ENCODE measurements at regions not wholly inside any gene's neighbourhood (a gene's known extent, or its start where the extent isn't known, plus 50 kb on each side); places are given as distances from the start of the nearest gene placed in this dataset.
A peak's percentile ranks its signal among the peaks of the same experiment; 100 is the strongest.

GRCh38 chr18:50507120-50507590 lies 52.7 kb upstream of the MAPK4 start:
- Histone ChIP-seq H3K79me1 (ENCODE audit: low read depth, low read length) (no peaks in the 10 kb centered on the region), H3K9me3 (ENCODE audit: insufficient read depth in 2 of 2, low read depth in 1 of 2, low read length in 1 of 2) (no peaks in the 10 kb centered on the region), H3K4me1 (replicated peaks in 1 of 4; ENCODE audit: control insufficient read depth in 3 of 4, insufficient read depth in 4 of 4, low read length in 3 of 4) (peaks cover 0 to 8% (median 0%) of the 10 kb centered on the region in 4 experiments; a peak in 2 of 7 replicates), H2AFZ (ENCODE audit: low read length) (peak overlapping the region; percentile 63; the same call in 1 of the 2 replicates), H2BK15ac (ENCODE audit: low read length) (no peak overlapping the region), H4K20me1 (replicated peaks in 1 of 2; ENCODE audit: control insufficient read depth in 1 of 2, insufficient read depth in 2 of 2, low read length in 2 of 2) (no peaks in the 10 kb centered on the region), H3K56ac (replicated peaks; ENCODE audit: insufficient read length, low read depth, low read length) (no peak overlapping the region), H3K79me2 (ENCODE audit: control insufficient read depth in 1 of 2, insufficient read depth in 2 of 2, low read length in 2 of 2) (no peaks in the 10 kb centered on the region), H4K91ac (replicated peaks; ENCODE audit: insufficient read length, low read length) (no peak overlapping the region), H3K18ac (ENCODE audit: extremely low read depth, low read length) (no peak overlapping the region), H4K5ac (ENCODE audit: insufficient read length, low read depth, low read length) (no peak overlapping the region), H3K27me3 (replicated peaks in 1 of 4; ENCODE audit: control insufficient read depth in 3 of 4, extremely low read depth in 1 of 4, insufficient read depth in 3 of 4, low read length in 3 of 4) (no peaks in the 10 kb centered on the region), H3K4me2 (ENCODE audit: insufficient read depth in 1 of 2, low read depth in 2 of 2, low read length in 2 of 2) (no peak overlapping the region), H3K4me3 (ENCODE audit: extremely low read depth in 1 of 4, insufficient read depth in 2 of 4, low read depth in 3 of 4, low read length in 4 of 4) (no peak overlapping the region), H2BK20ac (ENCODE audit: low read length) (no peak overlapping the region), H4K8ac (ENCODE audit: extremely low read depth, insufficient read depth, low read length) (peak overlapping the region; percentile 77; the same call in 1 of the 2 replicates), H2BK5ac (ENCODE audit: low read depth, low read length) (no peak overlapping the region), H3K14ac (ENCODE audit: insufficient read length) (no peak overlapping the region), H3K23me2 (ENCODE audit: low read depth, low read length) (no peaks in the 10 kb centered on the region), H2BK12ac (ENCODE audit: low read depth, low read length) (no peak overlapping the region), H2AK5ac (ENCODE audit: low read depth, low read length) (no peak overlapping the region), H3K9ac (replicated peaks in 1 of 4; ENCODE audit: extremely low read depth in 1 of 4, low read depth in 3 of 4, low read length in 3 of 4) (no peak overlapping the region), H3K36me3 (ENCODE audit: control insufficient read depth in 2 of 4, insufficient read depth in 4 of 4, low read length in 3 of 4) (no peaks in the 10 kb centered on the region), H2BK120ac (replicated peaks; ENCODE audit: low read depth, low read length) (no peak overlapping the region), H3K23ac (ENCODE audit: insufficient read length) (no peak overlapping the region), H3K27ac (ENCODE audit: low read depth, low read length) (no peak overlapping the region), H3K4ac (replicated peaks; ENCODE audit: insufficient read length, low read depth, low read length) (no peak overlapping the region)
- POLR2A ChIA-PET (ENCODE audit: partially characterized antibody) = interaction anchor here (0.6 kb wide), 1 partner anchor 646 kb away, joined by 5 read pairs; no protein-coding TSS in a partner anchor
- TF ChIP-seq CHD1 (IDR thresholded peaks at IDR 0.05; ENCODE audit: low read depth, low read length) = no peak
- peak; percentile 56 for TF ChIP-seq USF2 (IDR thresholded peaks at IDR 0.05; ENCODE audit: low read length)
- peak; percentile 63 to 78; a peak in 2 of 4 replicates for TF ChIP-seq SIN3A (conservative IDR thresholded peaks at IDR 0.05 in 1 of 2, IDR thresholded peaks at IDR 0.05 in 1 of 2; ENCODE audit: low read depth in 1 of 2, low read length in 2 of 2)
- peak; percentile 99 for TF ChIP-seq RAD21 (IDR thresholded peaks at IDR 0.05 in 1 of 2, conservative IDR thresholded peaks at IDR 0.05 in 1 of 2; ENCODE audit: low read depth in 2 of 2, low read length in 2 of 2)
- TF ChIP-seq YY1 (IDR thresholded peaks at IDR 0.05; ENCODE audit: low read depth, low read length) = no peak
- peak; percentile 93 to 96 (median 94) for TF ChIP-seq CTCF (IDR thresholded peaks at IDR 0.05; ENCODE audit: control extremely low read depth in 1 of 3, insufficient read depth in 1 of 3, low read depth in 1 of 3, low read length in 3 of 3)
- peak; percentile 54; the same call in 1 of the 2 replicates for TF ChIP-seq TEAD4 (IDR thresholded peaks at IDR 0.05; ENCODE audit: low read depth, low read length)
- no peak for TF ChIP-seq CHD2 (IDR thresholded peaks at IDR 0.05; ENCODE audit: low read length)
- whole genome bisulfite sequencing, 2 experiments (ENCODE audit: extremely low coverage in 1 of 2, insufficient coverage in 1 of 2, insufficient read length in 1 of 2, insufficient replicate concordance in 2 of 2, low coverage in 1 of 2, low lambda C conversion rate in 2 of 2, missing lambda C conversion rate in 1 of 2) = 33% methylated on average over 4 of the region's 4 CpGs; no CpG with 5 or more reads in 1 of the 2 experiments
- CTCF ChIA-PET (ENCODE audit: partially characterized antibody) = interaction anchor here (0.6 to 2.3 kb wide), 12 partner anchors 13 to 605 kb away, joined by 3 to 50 read pairs (median 5); partner anchors contain the start of gene MAPK4
- peak; percentile 93 for FAIRE-seq
- DNase-seq (ENCODE audit: low read depth in 1 of 2, low spot score in 2 of 2) = peak; percentile 29 to 77
